ENCODE measurements at regions not wholly inside any gene's neighbourhood (a gene's known extent, or its start where the extent isn't known, plus 50 kb on each side); places are given as distances from the start of the nearest gene placed in this dataset.

GRCh38 chr4:24226667-24227066 is 336.8 kb upstream of the PPARGC1A start (continued):
- no peak for TF ChIP-seq CHD7 (IDR thresholded peaks at IDR 0.05; ENCODE audit: insufficient replicate concordance, low read length)
- no peak for TF ChIP-seq SP2 (IDR thresholded peaks at IDR 0.05; ENCODE audit: low read length)
- no peak for TF ChIP-seq CREB1 (IDR thresholded peaks at IDR 0.05)
- no peak for TF ChIP-seq CTCF (IDR thresholded peaks at IDR 0.05; ENCODE audit: control extremely low read depth in 1 of 3, insufficient read depth in 1 of 3, low read depth in 1 of 3, low read length in 3 of 3)
- no peak for TF ChIP-seq FOSL1 (IDR thresholded peaks at IDR 0.05; ENCODE audit: insufficient read depth, low read depth, low read length)
- no peak for TF ChIP-seq CHD1 (IDR thresholded peaks at IDR 0.05; ENCODE audit: low read depth, low read length)
- TF ChIP-seq TCF12 (IDR thresholded peaks at IDR 0.05; ENCODE audit: low read depth, low read length) = no peak
- no peak for TF ChIP-seq HDAC2 (IDR thresholded peaks at IDR 0.05; ENCODE audit: borderline replicate concordance in 1 of 2, low read depth in 2 of 2, low read length in 2 of 2)
- TF ChIP-seq RAD21 (IDR thresholded peaks at IDR 0.05 in 1 of 2, conservative IDR thresholded peaks at IDR 0.05 in 1 of 2; ENCODE audit: low read depth in 2 of 2, low read length in 2 of 2) = no peak
